Panc1 (cell line): ENCODE measurements at regions not wholly inside any gene's neighbourhood (a gene's known extent, or its start where the extent isn't known, plus 50 kb on each side); places are given as distances from the start of the nearest gene placed in this dataset.

Experiments
- ATAC-seq: fragments of 200-7000 bp; cut with Tn5 transposase; 2 replicates; pipeline ENCODE4 v1.9.1; 2020; ENCODE audit warnings: mild to moderate bottlenecking, moderate library complexity
- BruUV-seq: library from RNA; stranded (reverse); fragments of 400-500 nt; replicated peaks from 2 replicates; lab custom pipeline; 2021; lab: Mats Ljungman, UMichigan
- CTCF ChIA-PET: fragments of 300-600 bp; sonication (Branson Sonifier 250); formaldehyde crosslinking; loops from one replicate; lab custom pipeline; 2022; ENCODE audit warnings: antibody characterized with exemption; lab: Charles Lee
- POLR2A ChIA-PET: fragments of 300-600 bp; sonication (Branson Sonifier 250); formaldehyde crosslinking; loops from one replicate; lab custom pipeline; 2022; ENCODE audit warnings: antibody characterized with exemption; lab: Charles Lee
- DNase-seq: peaks from one replicate; pipeline ENCODE4 v3.0.0-alpha.2; 2010; ENCODE audit warnings: low read depth, low spot score
- H3K27ac ChIP-seq: 2 replicates; pipeline ENCODE4 v1.5.1; 2011; ENCODE audit warnings: mild to moderate bottlenecking, low read length, inconsistent platforms
- H3K27me3 ChIP-seq: fragments of 200-500 bp; sonication (Bioruptor generic); 2 replicates; pipeline ENCODE4 v1.6.0; 2014; ENCODE audit warnings: low read length, inconsistent platforms; ENCODE audit not compliant: control insufficient read depth, insufficient read depth
- H3K36me3 ChIP-seq: fragments of 200-500 bp; sonication (Bioruptor generic); 2 replicates; pipeline ENCODE4 v1.5.1; 2014; ENCODE audit warnings: inconsistent platforms, mild to moderate bottlenecking, low read length, moderate library complexity; ENCODE audit not compliant: control insufficient read depth, insufficient read depth
- H3K4me1 ChIP-seq: 2 replicates; pipeline ENCODE4 v1.5.1; 2011; ENCODE audit warnings: inconsistent platforms, mild to moderate bottlenecking, low read length, moderate library complexity; ENCODE audit not compliant: control insufficient read depth, insufficient read depth
- H3K4me3 ChIP-seq, 2 experiments: 2 replicates each; pipeline ENCODE4 v1.5.1; 2011 to 2012; ENCODE audit warnings: low read depth in 2 of 2, low read length in 2 of 2, mild to moderate bottlenecking in 2 of 2, inconsistent platforms in 1 of 2, moderate library complexity in 1 of 2
- H3K9me3 ChIP-seq: fragments of 200-500 bp; sonication (Bioruptor generic); 2 replicates; pipeline ENCODE4 v1.5.1; 2014; ENCODE audit warnings: low read depth, mild to moderate bottlenecking, inconsistent platforms, low read length, moderate library complexity; ENCODE audit not compliant: control insufficient read depth, insufficient read depth
- CTCF ChIP-seq: fragments of 450-650 bp; IDR thresholded peaks from 2 replicates; pipeline ENCODE4 v1.5.1; 2017; ENCODE audit warnings: mild to moderate bottlenecking
- POLR2AphosphoS5 ChIP-seq: IDR thresholded peaks from 2 replicates; pipeline ENCODE4 v1.6.1; 2012; ENCODE audit warnings: mild to moderate bottlenecking, low read depth, low read length, moderate library complexity
- REST ChIP-seq, 2 experiments: IDR thresholded peaks; 2 replicates each; pipeline ENCODE4 v1.6.1; 2011 to 2012; ENCODE audit warnings: low read depth in 2 of 2, control low read depth in 1 of 2, low read length in 1 of 2, mild to moderate bottlenecking in 1 of 2, moderate library complexity in 1 of 2; ENCODE audit not compliant: insufficient read depth in 1 of 2
- SIN3A ChIP-seq: IDR thresholded peaks from 2 replicates; pipeline ENCODE4 v1.6.1; 2012; ENCODE audit warnings: low read depth, mild to moderate bottlenecking, low read length, moderate library complexity, borderline replicate concordance; ENCODE audit not compliant: insufficient read depth
- TCF7L2 ChIP-seq: IDR thresholded peaks from 2 replicates; pipeline ENCODE4 v1.6.1; 2011; ENCODE audit warnings: mild to moderate bottlenecking, low read depth, low read length, inconsistent platforms
- in situ Hi-C: cut with HindIII; loops from 2 replicates; pipeline ENCODE4 v1.10.0; 2016; ENCODE audit warnings: low sequenced_read_pairs, low pct_unique_long_range_greater_than_20kb
- intact Hi-C: fragments of 100-400 bp; cut with micrococcal nuclease; formaldehyde crosslinking; loops from one replicate; pipeline ENCODE4 v1.10.0; 2022; ENCODE audit not compliant: unreplicated experiment

- in situ Hi-C loops: no loop called here
- ChIA-PET CTCF (no interaction called here), POLR2A (no interaction called here)
- TF ChIP-seq CTCF (no peak), REST (IDR thresholded peaks at IDR 0.05; ENCODE audit: insufficient read depth in 1 of 2, low read depth in 2 of 2, low read length in 1 of 2) (no peak), SIN3A (no peak), POLR2AphosphoS5 (no peak), TCF7L2 (no peak)
- H3K9me3 ChIP-seq: no peaks in the 10 kb centered on the region
- no peak overlapping the region for H3K4me3 ChIP-seq
- ATAC-seq (no peak), DNase-seq (no peak)
- no peak overlapping the region for H3K27ac ChIP-seq
- no peaks in the 10 kb centered on the region for H3K36me3 ChIP-seq
- BruUV-seq: no TSS peak
- no peaks in the 10 kb centered on the region for H3K27me3 ChIP-seq
- intact Hi-C loops: no loop called here
- H3K4me1 ChIP-seq: no peaks in the 10 kb centered on the region
These were observed 420.2 kb downstream of the SLC6A15 start for GRCh38 chr12:84492351-84492883.

GRCh38 chr12:84484798-84485197 is 427.8 kb downstream of the SLC6A15 start:
- TF ChIP-seq REST (IDR thresholded peaks at IDR 0.05; ENCODE audit: insufficient read depth in 1 of 2, low read depth in 2 of 2, low read length in 1 of 2): no peak
- no peak for TF ChIP-seq SIN3A
- TF ChIP-seq TCF7L2: no peak
- TF ChIP-seq CTCF: no peak
- TF ChIP-seq POLR2AphosphoS5: no peak
- Histone ChIP-seq H3K4me3 (no peak overlapping the region), H3K9me3 (no peaks in the 10 kb centered on the region), H3K27ac (no peak overlapping the region), H3K27me3 (no peaks in the 10 kb centered on the region), H3K36me3 (no peaks in the 10 kb centered on the region), H3K4me1 (no peaks in the 10 kb centered on the region)
- ATAC-seq (no peak), DNase-seq (no peak)
- BruUV-seq: no TSS peak
- intact Hi-C loops (loop anchor here (5.0 kb wide), 1 partner anchor 1017 kb away; no protein-coding TSS in a partner anchor), in situ Hi-C loops (no loop called here)
- CTCF ChIA-PET: no interaction called here
- POLR2A ChIA-PET: no interaction called here
